GM21515 (cell line): ENCODE measurements at regions not wholly inside any gene's neighbourhood (a gene's known extent, or its start where the extent isn't known, plus 50 kb on each side); places are given as distances from the start of the nearest gene placed in this dataset.

Source experiments
- ATAC-seq: cut with Tn5 transposase; IDR thresholded peaks from one replicate; pipeline ENCODE4 v1.9.1; 2021; ENCODE audit not compliant: unreplicated experiment

- no peak for ATAC-seq
These were observed 57.4 kb upstream of the SVIL start for GRCh38 chr10:29692121-29692539.

DNA sequence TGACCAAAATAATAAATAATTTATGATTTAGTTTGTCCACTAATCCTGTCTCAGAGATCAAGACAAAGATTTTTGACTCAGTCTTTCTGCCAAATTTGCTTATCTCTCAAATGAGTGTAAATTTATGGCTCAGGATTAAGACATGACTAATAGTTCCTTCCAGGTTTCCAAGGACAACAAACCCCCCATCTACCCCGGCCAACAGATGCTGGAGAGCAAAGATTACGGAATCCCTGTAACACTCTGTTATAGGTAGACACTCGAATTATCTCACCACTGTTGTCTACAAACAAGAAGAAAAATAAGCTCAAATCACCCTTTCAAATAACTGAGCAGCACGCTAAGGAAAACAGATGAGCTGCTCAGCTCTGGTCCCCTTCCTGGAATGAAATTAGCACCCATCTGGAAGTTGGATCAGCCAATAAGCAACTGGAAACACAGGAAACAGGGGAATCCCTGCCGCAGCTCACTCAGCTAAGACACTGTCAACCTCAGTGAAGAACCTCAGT lies 56.8 kb upstream of the SVIL start:
- no peak for ATAC-seq

DNA sequence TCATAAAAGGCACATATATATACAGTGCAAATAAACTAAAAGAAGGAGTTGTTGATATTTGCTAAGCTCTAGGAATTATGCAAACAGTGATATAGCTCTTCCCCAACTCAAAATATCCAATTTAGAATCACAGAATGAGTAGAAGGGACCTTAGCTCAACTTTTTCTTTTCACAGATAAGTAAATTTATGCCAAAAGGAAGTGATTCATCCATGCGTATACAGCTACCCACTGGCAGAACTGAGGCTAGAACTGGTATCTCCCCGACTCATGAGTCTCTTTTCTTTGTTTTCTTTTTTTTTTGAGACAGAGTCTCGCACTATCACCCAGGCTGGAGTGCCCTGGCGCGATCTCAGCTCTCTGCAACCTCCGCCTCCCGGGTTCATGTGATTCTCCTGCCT lies 54.2 kb upstream of the SVIL start:
- no peak for ATAC-seq

- no peak for ATAC-seq
These were observed 53.5 kb upstream of the SVIL start for GRCh38 chr10:29688230-29688661.

DNA sequence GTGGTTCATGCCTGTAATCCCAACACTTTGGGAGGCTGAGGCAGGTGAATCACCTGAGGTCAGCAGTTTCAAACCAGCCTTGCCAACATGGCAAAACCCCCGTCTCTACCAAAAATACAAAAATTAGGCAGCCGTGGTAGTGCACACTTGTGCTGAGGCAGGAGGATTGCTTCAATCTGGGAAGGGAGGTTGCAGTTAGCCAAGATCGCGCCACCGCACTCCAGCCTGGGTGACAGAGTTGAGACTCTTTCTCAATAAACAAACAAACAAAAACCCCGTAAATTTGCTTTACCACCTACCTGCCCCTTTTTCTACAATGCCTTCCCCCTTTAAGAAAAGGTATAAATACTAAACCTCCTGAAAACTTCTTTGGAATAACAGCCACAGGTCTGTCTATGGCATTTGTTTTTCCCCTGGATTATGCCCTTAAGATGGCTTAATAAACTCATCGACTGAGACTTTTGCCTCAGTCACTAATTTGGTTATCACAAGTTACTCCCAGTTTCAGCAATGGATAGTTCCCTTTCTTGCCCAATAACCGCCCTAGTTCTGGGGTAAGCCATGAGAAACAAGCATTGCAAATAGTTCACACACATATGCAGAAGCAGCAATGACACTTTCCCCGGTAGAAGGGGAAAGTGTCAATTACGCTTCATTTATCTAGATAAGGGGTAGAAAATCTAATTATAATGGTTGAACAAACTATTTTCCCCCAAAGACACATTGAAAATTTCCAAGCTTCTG lies 52.8 kb upstream of the SVIL start:
- ATAC-seq, result no peak

DNA sequence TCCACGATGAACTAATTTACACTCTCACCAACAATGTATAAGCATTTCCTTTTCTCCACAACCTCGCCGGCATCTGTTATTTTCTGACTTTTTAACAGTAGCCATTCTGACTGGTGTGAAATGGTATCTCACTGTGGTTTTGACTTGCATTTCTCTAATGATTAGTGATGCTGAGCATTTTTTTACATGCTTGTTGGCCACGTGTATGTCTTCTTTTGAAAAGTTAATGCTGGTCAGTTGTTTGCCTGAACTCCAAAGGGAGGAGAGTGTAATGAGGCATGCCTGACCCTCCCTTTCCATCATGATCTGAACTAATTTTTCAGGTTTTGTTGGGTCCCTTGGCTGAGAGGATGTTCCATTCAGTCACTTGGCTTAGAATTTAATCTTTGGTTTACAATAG lies 50.7 kb upstream of the SVIL start:
- no peak for ATAC-seq
